ENCODE measurements at regions not wholly inside any gene's neighbourhood (a gene's known extent, or its start where the extent isn't known, plus 50 kb on each side); places are given as distances from the start of the nearest gene placed in this dataset.

DNA sequence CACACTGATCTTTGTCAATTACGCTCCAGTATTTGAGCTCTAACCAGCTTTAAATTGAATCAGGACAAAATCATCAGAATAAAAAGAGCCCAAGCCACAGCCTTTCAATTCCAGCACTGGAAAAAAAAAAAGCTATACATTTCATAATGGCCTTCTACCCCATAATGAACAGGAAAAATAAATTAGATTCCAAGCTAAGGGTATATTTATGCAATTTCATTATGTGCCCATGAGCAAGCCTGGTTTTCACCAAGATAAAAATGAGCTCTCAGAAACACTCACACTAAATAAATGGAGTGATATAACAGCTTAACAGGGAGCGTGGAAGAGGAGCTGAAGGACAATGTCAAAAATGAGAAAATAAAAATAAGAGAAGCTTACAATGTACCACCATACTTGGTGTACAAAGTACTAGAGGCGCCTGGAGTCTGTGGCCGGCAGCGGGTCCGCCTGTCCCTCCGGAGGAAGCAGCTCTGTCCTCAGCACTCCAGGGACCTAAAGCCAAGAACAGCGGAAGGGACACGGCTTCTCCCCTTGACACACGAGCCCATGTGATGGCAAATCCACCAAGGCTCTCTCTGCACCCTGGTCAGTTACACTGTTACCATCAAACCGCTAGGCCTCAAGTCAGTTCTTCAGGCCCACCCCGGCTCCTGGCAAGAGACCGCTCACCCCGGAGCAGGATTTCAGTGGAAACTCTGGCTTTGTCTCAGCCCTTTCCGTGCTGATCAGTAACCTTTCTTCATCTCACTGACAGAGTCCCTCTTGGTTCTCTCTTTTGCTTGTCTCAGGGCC lies 69.6 kb downstream of the RBFOX3 start:
- Histone ChIP-seq H3K27me3 (ENCODE audit: control insufficient read depth in 3 of 3, insufficient read depth in 3 of 3, low read length in 3 of 3) (peaks cover 42 to 48% (median 48%) of the 10 kb centered on the region in 3 donors), H3K9me3 (ENCODE audit: control insufficient read depth in 3 of 3, low read length in 3 of 3) (no peaks in the 10 kb centered on the region), H3K27ac (ENCODE audit: low read depth, low read length) (no peak overlapping the region), H3K36me3 (ENCODE audit: control insufficient read depth in 3 of 3, insufficient read depth in 3 of 3, low read length in 3 of 3) (no peaks in the 10 kb centered on the region), H3K9ac (ENCODE audit: low read depth in 1 of 3, low read length in 3 of 3) (no peak overlapping the region), H3K4me3 (ENCODE audit: low read length in 3 of 3) (no peak overlapping the region), H3K4me1 (ENCODE audit: control insufficient read depth in 3 of 3, insufficient read depth in 3 of 3, low read length in 3 of 3) (no peaks in the 10 kb centered on the region)

DNA sequence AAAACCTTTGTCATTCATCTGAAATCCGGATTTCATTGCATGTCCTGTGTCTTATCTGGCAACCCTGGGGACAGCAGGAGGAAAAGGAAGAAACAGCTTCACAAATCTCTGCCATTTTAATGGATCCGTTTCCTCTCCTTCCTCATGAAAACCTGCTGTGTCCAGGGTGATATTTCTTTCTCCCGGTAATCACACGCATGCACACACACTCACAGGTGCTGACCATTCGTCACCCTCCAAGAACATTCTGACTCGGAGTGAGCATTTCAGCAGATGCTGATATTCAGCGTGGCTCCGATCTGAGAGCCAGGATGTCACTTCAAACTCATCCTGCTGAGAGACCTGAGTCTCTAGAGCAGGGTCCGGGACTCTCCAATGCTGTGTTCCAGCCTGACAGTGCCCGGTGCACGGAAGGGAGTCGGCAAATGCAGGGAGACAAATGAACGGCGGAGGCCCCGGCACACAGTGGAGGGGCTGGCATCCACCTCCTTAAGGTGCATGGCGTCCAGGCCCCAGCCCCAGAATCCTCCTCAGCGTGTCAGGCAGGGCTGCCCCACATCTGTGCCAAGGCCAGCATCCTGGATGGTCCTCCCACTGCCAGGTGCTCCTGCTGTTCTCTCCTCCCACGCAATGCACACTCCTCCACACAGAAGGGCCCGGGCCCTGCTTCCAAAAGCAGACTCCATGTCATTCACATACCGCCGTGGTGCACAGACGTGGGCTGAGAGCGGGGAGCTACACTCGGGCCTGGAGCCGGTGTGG lies 70.7 kb downstream of the RBFOX3 start:
- no peak overlapping the region for H3K4me3 ChIP-seq (ENCODE audit: low read length in 3 of 3)
- H3K27ac ChIP-seq (ENCODE audit: low read depth, low read length): no peak overlapping the region
- H3K4me1 ChIP-seq (ENCODE audit: control insufficient read depth in 3 of 3, insufficient read depth in 3 of 3, low read length in 3 of 3): no peaks in the 10 kb centered on the region
- H3K36me3 ChIP-seq (ENCODE audit: control insufficient read depth in 3 of 3, insufficient read depth in 3 of 3, low read length in 3 of 3): no peaks in the 10 kb centered on the region
- H3K9me3 ChIP-seq (ENCODE audit: control insufficient read depth in 3 of 3, low read length in 3 of 3): no peaks in the 10 kb centered on the region
- H3K27me3 ChIP-seq (ENCODE audit: control insufficient read depth in 3 of 3, insufficient read depth in 3 of 3, low read length in 3 of 3): peaks cover 43 to 49% (median 45%) of the 10 kb centered on the region in 3 donors
- H3K9ac ChIP-seq (ENCODE audit: low read depth in 1 of 3, low read length in 3 of 3): no peak overlapping the region

DNA sequence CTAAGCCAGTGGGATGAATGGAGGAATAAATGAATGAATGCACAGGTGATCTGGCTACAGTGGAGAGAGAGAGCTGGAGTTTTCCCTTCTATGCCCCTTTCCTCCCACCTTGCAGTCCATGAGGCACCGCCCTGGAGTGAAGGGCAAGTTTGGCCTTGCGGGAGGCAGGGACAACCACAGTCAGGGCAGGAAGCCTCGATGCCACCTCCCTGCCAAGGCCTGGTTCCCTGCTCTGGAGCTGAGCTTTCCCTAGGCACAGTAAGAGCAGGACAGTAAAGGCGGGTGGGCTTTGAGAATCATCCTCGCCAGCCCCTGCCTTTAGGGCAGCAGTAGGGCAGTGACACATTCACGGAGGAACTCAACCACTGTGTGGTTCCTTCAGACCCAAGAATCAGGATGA lies 72.6 kb downstream of the RBFOX3 start:
- Histone ChIP-seq H3K9ac (ENCODE audit: low read depth in 1 of 3, low read length in 3 of 3) (no peak overlapping the region), H3K27me3 (ENCODE audit: control insufficient read depth in 3 of 3, insufficient read depth in 3 of 3, low read length in 3 of 3) (peaks cover 45 to 56% (median 50%) of the 10 kb centered on the region in 3 donors), H3K27ac (ENCODE audit: low read depth, low read length) (no peak overlapping the region), H3K4me3 (ENCODE audit: low read length in 3 of 3) (no peak overlapping the region), H3K9me3 (ENCODE audit: control insufficient read depth in 3 of 3, low read length in 3 of 3) (no peaks in the 10 kb centered on the region), H3K4me1 (ENCODE audit: control insufficient read depth in 3 of 3, insufficient read depth in 3 of 3, low read length in 3 of 3) (no peaks in the 10 kb centered on the region), H3K36me3 (ENCODE audit: control insufficient read depth in 3 of 3, insufficient read depth in 3 of 3, low read length in 3 of 3) (no peaks in the 10 kb centered on the region)

DNA sequence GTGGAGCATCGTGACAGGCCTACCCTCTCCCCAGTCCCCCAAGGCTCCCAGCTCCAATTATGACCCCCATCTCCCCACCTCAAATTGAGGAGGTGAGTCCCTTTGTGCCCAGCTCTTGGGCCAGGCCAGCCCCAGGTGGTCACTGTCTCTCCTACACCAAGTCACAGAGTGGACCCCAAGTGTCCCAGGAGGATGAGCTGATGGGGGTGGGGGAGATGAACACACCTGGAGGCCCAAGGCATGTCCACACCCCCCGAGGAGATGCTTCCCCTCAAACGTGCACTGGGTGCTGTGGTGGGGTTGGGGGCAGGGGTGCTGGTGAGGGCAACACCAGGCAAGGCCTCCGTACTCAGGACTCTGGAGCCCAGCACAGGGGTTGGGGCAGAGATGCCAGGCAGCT lies 73.2 kb downstream of the RBFOX3 start:
- Histone ChIP-seq H3K36me3 (ENCODE audit: control insufficient read depth in 3 of 3, insufficient read depth in 3 of 3, low read length in 3 of 3) (no peaks in the 10 kb centered on the region), H3K9ac (ENCODE audit: low read depth in 1 of 3, low read length in 3 of 3) (no peak overlapping the region), H3K27ac (ENCODE audit: low read depth, low read length) (no peak overlapping the region), H3K9me3 (ENCODE audit: control insufficient read depth in 3 of 3, low read length in 3 of 3) (no peaks in the 10 kb centered on the region), H3K27me3 (ENCODE audit: control insufficient read depth in 3 of 3, insufficient read depth in 3 of 3, low read length in 3 of 3) (peaks cover 50 to 56% (median 51%) of the 10 kb centered on the region in 3 donors), H3K4me3 (ENCODE audit: low read length in 3 of 3) (no peak overlapping the region), H3K4me1 (ENCODE audit: control insufficient read depth in 3 of 3, insufficient read depth in 3 of 3, low read length in 3 of 3) (no peaks in the 10 kb centered on the region)

DNA sequence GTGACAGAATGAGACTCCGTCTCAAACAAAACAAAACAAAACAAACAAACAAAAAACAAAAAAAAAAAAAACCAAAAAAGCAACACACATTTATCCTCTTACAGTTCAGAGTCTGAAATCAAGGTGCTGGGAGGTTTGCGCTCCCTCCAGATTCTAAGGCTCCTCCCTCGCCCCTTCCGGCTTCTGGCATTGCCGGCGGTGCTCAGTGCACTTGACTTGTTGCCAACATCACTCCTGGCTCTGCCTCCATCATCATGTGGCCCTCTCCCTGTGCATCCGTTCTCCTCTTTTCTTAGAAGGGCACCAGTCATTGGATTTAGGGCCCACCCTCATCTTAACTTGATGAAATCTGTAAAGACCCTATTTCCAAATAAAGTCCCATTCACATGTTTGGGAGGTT lies 73.8 kb downstream of the RBFOX3 start:
- Histone ChIP-seq H3K36me3 (ENCODE audit: control insufficient read depth in 3 of 3, insufficient read depth in 3 of 3, low read length in 3 of 3) (no peaks in the 10 kb centered on the region), H3K4me1 (ENCODE audit: control insufficient read depth in 3 of 3, insufficient read depth in 3 of 3, low read length in 3 of 3) (no peaks in the 10 kb centered on the region), H3K27me3 (ENCODE audit: control insufficient read depth in 3 of 3, insufficient read depth in 3 of 3, low read length in 3 of 3) (peaks cover 55 to 62% (median 57%) of the 10 kb centered on the region in 3 donors), H3K27ac (ENCODE audit: low read depth, low read length) (no peak overlapping the region), H3K9me3 (ENCODE audit: control insufficient read depth in 3 of 3, low read length in 3 of 3) (no peaks in the 10 kb centered on the region), H3K4me3 (ENCODE audit: low read length in 3 of 3) (no peak overlapping the region), H3K9ac (ENCODE audit: low read depth in 1 of 3, low read length in 3 of 3) (no peak overlapping the region)

DNA sequence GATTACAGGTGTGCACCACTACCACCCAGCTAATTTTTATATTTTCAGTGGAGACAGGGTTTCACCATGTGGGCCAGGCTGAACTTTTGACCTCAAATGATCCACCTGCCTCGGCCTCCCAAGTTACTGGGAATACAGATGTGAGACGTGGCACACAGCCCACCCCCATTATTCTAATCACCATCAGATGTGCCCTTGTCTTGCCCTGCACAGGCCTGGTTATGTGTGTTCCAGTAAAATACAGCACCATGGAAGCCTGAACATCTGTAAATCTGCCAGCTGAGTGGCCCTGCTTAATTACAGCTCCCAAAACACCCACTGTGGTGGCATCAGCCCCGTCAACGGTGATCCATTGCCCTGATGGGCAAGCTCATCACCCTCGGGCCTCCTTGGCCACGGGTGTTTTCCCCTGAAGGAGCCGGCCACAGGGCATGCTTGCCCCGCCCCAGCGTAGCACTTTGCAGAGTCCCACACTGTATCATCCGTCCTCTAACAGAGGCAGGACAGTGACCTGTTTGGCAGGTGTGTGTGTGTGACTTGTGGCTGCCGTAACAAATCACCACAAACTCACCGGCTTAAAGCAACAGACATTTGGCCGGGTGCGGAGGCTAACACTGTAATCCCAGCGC lies 74.5 kb downstream of the RBFOX3 start:
- no peaks in the 10 kb centered on the region for H3K36me3 ChIP-seq (ENCODE audit: control insufficient read depth in 3 of 3, insufficient read depth in 3 of 3, low read length in 3 of 3)
- no peak overlapping the region for H3K27ac ChIP-seq (ENCODE audit: low read depth, low read length)
- H3K4me1 ChIP-seq (ENCODE audit: control insufficient read depth in 3 of 3, insufficient read depth in 3 of 3, low read length in 3 of 3): no peaks in the 10 kb centered on the region
- no peak overlapping the region for H3K9ac ChIP-seq (ENCODE audit: low read depth in 1 of 3, low read length in 3 of 3)
- H3K4me3 ChIP-seq (ENCODE audit: low read length in 3 of 3): no peak overlapping the region
- H3K9me3 ChIP-seq (ENCODE audit: control insufficient read depth in 3 of 3, low read length in 3 of 3): no peaks in the 10 kb centered on the region
- H3K27me3 ChIP-seq (ENCODE audit: control insufficient read depth in 3 of 3, insufficient read depth in 3 of 3, low read length in 3 of 3): peaks cover 56 to 69% (median 64%) of the 10 kb centered on the region in 3 donors

DNA sequence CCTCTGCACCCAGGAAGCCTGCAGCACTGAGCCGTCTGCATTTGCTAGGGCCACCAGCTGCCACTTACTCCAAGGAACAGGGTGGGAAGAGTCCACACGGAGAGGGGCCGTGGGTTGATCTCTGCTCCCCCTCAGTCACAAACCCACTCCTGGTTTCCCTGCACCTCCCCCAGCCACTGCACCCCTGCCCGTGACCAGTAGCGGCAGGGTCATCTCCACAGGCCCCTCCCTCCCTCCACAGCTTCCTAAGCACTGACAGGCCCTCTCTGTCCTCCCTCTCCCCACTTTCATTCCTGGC lies 75.2 kb downstream of the RBFOX3 start:
- H3K9ac ChIP-seq (ENCODE audit: low read depth in 1 of 3, low read length in 3 of 3): no peak overlapping the region
- no peaks in the 10 kb centered on the region for H3K4me1 ChIP-seq (ENCODE audit: control insufficient read depth in 3 of 3, insufficient read depth in 3 of 3, low read length in 3 of 3)
- H3K4me3 ChIP-seq (ENCODE audit: low read length in 3 of 3): no peak overlapping the region
- H3K36me3 ChIP-seq (ENCODE audit: control insufficient read depth in 3 of 3, insufficient read depth in 3 of 3, low read length in 3 of 3): no peaks in the 10 kb centered on the region
- peaks cover 63 to 75% (median 69%) of the 10 kb centered on the region in 3 donors for H3K27me3 ChIP-seq (ENCODE audit: control insufficient read depth in 3 of 3, insufficient read depth in 3 of 3, low read length in 3 of 3)
- no peak overlapping the region for H3K27ac ChIP-seq (ENCODE audit: low read depth, low read length)
- H3K9me3 ChIP-seq (ENCODE audit: control insufficient read depth in 3 of 3, low read length in 3 of 3): no peaks in the 10 kb centered on the region

DNA sequence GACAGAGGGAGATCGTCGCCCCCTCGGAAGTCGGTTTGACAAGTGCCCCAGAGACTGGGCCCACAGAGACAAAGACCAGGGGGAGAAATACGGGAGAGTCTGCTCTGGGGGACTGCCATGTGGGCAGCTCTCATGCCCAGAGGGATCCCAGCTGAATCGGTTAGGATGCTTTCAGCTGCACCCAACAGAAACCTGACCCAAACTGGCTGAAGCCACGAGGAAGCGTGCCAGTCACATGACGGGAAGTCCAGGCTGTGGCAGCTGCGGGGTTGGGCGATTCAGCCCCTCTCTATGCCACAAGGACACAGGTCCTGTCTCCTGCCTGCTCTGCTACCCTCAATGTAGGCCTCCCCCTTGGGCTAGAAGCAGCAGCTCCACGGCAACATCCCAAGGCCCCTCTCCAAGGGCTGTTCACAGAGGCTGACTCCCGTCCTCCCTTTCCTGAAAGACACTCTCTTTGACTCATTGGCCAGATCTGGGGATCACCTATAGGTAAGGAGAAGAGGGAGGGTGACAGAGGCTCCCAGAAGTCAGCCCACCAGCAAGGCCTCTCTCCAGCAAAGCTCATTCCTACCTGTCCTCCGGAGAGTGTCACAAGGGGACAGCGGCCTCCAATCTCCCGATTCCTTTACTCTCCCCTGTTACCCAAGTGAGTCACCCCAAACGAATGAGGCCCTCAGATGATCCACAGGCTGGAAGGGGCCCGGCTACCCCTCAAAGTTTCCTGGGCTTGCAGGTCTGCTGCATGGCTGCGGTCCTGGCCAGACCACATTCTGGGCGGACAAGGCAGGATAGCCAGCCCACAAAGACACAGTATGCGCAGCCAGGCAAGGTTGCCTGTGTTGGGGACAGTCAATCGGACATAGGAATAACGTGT lies 75.8 kb downstream of the RBFOX3 start:
- Histone ChIP-seq H3K27ac (ENCODE audit: low read depth, low read length) (no peak overlapping the region), H3K4me3 (ENCODE audit: low read length in 3 of 3) (no peak overlapping the region), H3K9ac (ENCODE audit: low read depth in 1 of 3, low read length in 3 of 3) (no peak overlapping the region), H3K27me3 (ENCODE audit: control insufficient read depth in 3 of 3, insufficient read depth in 3 of 3, low read length in 3 of 3) (peaks cover 65 to 80% (median 70%) of the 10 kb centered on the region in 3 donors), H3K4me1 (ENCODE audit: control insufficient read depth in 3 of 3, insufficient read depth in 3 of 3, low read length in 3 of 3) (no peaks in the 10 kb centered on the region), H3K36me3 (ENCODE audit: control insufficient read depth in 3 of 3, insufficient read depth in 3 of 3, low read length in 3 of 3) (no peaks in the 10 kb centered on the region), H3K9me3 (ENCODE audit: control insufficient read depth in 3 of 3, low read length in 3 of 3) (no peaks in the 10 kb centered on the region)

DNA sequence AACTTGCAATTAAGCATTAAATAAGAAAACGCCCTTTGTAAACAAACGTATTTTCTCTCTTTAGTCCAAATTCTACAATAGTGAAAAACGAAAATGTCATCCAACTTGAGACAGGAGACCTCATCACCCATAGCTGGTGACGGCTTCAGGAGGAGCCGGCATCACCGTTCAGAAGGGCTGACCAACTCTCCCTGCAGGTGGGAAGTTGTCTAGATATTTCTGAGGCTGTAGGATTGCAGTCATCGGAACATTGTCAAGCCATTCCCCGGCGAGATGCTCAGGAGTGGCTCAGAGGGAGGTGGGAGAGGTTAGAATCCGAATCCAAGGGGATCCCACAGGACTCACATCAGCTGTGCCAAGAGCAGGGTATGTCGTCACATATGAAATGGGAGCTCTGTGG lies 76.7 kb downstream of the RBFOX3 start:
- H3K9ac ChIP-seq (ENCODE audit: low read depth in 1 of 3, low read length in 3 of 3): no peak overlapping the region
- H3K9me3 ChIP-seq (ENCODE audit: control insufficient read depth in 3 of 3, low read length in 3 of 3): no peaks in the 10 kb centered on the region
- H3K27me3 ChIP-seq (ENCODE audit: control insufficient read depth in 3 of 3, insufficient read depth in 3 of 3, low read length in 3 of 3): peaks cover 74 to 89% (median 75%) of the 10 kb centered on the region in 3 donors
- no peaks in the 10 kb centered on the region for H3K36me3 ChIP-seq (ENCODE audit: control insufficient read depth in 3 of 3, insufficient read depth in 3 of 3, low read length in 3 of 3)
- no peaks in the 10 kb centered on the region for H3K4me1 ChIP-seq (ENCODE audit: control insufficient read depth in 3 of 3, insufficient read depth in 3 of 3, low read length in 3 of 3)
- H3K4me3 ChIP-seq (ENCODE audit: low read length in 3 of 3): no peak overlapping the region
- H3K27ac ChIP-seq (ENCODE audit: low read depth, low read length): no peak overlapping the region

Measured in skeletal muscle tissue (tissue), 3 donors.